ENCODE measurements at regions not wholly inside any gene's neighbourhood (a gene's known extent, or its start where the extent isn't known, plus 50 kb on each side); places are given as distances from the start of the nearest gene placed in this dataset.
A peak's percentile ranks its signal among the peaks of the same experiment; 100 is the strongest.

DNA sequence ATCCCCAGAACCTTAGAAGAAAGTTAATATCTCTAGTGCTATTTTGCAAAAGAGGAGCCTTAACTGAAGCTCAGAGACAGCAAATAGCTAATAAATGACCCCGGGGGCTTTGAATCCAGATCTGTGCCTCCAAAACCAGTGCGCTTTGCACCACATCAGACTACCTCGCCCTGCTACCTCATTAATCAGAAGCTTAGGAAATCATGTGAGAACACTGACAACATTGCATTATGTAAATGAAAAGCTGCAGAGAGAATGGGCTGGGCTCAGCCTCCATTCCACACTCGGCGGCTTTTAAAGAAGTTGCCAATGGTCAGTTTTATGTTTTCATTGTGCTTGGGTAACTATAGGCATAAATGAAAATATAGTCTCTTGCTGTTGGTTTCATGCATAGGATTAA lies 54.0 kb upstream of the STMND1 start:
- DNase-seq (ENCODE audit: low read depth): no peak

DNA sequence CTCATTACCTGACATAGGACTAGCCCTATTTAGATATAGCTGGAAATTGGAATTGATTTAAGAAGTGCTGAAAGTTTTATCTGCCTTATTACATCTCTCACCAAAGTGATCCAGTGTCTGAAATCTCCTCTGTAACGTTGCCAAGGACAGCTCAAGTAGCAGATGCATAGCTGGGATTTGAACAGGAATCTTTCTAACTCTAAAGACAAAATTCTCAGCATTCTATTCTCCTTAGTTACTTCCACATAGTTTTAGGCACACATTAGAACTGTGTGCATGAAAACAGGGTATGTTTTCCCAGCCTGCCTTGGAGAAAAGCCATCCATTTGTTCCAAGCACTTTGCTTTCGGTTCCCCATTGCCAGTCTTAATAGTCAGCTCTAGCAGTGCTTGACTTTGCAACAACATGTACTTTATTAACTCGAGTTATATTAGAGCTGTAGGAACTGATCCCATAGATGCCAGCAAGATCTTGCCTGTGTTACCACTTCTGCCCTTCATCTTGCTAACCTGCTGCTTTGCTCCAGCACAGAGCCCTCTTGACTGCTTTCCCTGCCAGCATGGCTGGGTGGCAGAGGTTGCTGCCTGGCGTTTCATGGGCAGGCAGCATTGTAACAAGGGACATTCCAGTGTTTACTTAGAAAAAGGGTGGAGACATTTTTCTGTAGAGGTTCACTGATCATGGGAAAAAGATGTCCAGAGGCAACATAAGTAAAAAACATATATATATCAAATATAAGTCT lies 56.1 kb upstream of the STMND1 start:
- no peak for DNase-seq (ENCODE audit: low read depth)

DNA sequence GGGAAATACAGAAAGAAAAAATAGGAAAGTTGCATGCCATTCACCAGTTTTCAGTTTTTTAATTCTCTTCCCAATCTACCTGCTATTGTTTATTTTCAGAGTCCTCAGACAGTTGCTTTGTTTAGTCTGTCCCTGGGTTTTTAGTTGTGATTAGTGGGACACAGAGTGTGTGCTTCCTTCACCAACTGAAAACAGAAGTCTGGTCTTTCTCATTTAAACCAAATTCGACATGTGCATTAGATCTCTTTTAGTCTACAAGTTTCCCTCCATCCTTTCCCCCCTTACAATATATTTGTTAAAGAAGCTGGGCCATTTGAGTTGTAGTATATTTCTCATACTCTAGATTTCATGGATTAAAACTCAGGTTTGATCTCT lies 58.7 kb upstream of the STMND1 start:
- no peak for DNase-seq (ENCODE audit: low read depth)

DNA sequence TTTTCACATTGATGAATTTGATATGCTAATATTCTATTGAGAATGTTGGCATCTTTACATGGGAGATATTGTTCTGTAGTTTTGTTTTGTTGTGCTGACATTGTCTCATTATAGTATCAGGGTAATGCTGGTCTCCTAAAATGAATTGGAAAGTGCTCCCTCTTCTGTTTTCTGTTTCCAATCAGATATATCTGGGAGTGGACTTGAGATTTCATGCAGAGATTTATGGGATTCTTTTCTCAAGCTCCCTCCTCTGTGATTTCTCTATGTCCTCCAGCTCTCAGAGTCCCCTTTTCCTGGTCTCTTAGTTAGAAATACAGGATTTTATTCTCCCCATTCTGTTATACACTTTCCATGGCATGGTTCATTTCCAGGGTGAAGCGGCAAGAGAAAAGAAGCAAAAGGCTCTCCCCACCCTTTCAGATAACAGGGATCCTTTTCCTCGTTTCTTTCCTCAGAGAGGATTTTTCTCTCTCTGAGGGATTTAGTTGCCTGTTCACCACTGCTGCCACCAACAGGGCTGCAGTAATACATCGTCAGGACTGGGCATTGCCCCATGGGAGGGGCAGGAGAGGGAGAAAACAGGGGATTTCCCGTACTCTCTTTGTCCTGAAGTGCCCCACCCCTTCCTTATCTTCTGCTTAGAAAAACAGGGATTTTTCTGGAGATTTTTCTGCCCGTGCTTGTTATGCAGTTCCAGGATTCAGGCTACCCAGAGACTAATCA lies 59.3 kb upstream of the STMND1 start:
- no peak for DNase-seq (ENCODE audit: low read depth)

DNA sequence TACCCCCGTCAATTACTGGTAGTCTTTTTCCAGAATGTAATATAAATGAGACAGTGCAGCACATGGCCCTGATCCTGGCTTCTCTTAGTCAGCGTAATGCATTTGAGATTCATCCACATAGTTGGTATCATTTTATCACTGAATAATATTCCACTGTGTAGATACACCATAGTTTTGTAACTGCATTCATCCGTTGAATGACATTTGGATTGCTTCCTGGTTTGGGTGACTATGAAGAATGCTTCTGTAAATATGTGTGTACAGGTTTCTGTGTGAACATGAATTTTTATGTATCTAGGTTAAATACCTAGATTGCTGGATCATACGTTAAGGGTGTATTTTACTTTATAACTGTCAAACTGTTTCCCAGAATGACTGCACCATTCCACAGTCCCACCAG lies 62.6 kb upstream of the STMND1 start:
- DNase-seq (ENCODE audit: low read depth): no peak

DNA sequence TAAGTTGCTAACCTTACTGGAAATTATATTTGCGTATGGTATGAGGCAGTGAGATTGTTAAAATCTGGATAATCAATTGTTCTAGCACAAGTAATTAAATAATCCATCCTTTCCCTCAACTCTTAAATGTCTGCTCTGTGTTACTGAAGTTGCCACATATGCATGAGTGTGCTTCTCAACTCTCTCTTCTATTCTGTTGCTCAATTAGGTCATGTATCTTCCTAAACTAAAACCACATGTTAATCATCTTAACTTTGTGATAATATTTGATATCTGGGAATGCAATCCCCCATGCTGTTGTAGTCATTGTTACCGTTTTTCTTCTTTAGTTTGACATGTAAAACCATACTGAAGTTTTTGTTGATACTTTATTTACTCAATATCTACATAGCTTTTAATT lies 63.5 kb upstream of the STMND1 start:
- no peak for DNase-seq (ENCODE audit: low read depth)

DNA sequence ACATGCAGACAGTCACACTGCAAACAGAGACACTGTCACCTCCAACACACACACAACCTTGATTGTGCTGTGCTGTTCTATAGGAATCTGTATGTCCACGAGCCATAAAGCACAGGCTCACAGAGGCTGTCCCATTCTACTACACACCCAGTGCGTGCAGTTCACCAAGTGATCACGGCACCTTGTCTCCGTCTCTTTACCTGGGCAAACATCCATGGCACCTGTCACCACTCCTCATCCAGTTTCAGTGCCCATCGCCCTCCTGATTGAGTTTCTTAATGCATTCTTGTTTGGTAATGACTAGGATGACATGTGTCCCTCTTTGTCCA lies 65.8 kb upstream of the STMND1 start:
- DNase-seq (ENCODE audit: low read depth): no peak

DNA sequence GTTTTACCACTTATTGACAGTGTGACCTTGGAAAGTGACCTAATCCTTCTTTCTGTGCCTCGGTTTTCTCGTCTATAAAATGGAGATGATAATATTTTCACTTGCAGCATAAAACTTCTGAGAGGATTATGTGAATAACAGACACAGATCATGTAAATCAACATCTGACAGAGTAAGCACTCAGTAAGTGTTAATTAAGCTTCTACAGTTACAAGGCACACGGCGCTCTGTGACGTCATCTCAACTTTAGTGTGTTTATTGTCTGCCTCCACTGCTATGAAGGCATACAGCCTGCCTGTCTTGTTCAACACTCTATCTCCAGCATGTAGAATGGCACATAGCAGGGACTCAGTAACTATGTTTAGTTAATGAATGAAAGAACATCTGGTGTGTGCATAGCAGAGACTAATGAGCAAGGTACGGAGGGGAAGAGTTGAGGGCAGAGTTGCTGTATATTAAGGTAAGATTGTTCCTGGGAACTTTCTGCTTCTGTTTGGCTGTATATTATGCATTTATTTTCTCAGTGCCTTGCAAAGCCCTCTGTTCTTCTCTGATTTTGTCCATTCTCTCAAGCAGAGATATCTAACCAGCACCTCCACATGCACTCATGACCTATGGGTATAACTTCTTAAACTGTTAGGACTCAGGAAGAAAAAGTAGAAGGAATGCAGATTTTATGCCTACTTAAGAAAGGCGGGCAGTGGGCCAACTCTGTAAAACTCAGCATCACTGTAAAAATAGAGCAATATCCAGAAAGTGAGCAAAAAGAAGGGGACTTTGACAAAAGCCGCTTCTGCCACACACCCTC lies 66.4 kb upstream of the STMND1 start:
- no peak for DNase-seq (ENCODE audit: low read depth)

DNA sequence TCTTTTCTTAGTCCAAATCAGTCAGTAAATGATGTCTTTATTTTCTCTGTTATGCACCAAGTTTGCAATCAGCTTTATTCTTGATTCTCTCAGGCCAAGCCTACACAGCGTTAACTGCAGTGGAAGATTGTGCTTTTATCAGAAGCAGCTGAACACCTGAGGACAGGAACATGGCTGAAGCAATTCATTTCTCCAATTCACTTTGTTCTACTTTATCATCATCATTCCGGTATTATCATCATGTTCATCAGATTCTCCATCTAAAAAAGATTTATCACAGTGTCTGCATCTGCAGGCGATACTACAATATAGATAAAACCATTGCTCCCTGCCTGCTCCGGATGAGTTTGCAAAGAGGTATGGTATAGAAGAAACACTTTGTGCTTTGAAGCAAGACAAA lies 68.1 kb upstream of the STMND1 start:
- DNase-seq (ENCODE audit: low read depth): no peak

DNA sequence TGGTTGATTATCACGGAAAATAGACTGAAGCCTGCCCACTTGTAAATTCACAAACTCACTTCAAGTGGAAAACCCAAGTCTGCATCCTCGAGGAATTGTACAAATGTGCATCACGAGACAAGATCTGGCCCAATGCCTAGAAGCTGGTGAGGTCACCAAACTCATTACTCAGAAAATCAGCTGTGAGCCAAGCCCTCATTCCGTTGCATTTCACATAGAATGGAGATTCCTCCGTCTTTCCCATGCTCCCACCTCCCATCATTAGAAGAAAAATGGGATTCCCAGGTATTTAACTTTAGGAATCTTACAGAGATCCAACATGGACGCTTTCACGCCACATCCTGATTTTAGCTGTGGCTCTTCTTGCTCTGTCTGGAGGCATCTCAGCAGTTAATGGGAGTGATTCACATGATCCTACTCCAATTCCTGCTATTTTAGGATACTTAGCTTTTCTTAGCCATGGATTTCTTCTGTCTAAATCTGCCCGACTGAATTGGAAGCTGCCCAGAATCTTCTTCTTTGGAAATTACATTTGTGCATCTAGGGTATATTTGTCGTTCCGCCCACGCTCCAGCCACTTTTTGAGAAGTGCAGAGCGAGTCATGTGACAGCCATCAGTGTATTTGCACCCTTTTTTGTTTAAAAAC lies 68.7 kb upstream of the STMND1 start:
- DNase-seq (ENCODE audit: low read depth): peak; percentile 82

DNA sequence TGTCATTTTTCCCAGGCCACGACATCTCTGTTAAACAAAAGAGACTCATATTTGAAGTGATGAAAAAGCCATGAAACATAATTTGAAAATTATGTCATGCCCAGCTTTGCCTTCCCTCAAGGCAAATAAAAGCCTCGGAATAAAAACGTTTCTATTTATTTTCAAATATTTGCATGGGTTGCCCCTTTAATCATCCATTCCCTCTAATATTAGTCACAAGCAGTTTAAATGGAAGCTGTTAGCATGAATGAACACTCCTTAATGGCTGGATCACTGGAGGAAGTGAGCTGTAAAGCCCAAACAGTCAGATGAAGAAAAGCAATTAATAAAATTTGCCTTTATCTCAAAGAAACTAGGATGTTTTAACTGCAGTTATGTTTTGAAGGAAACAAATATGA lies 69.3 kb upstream of the STMND1 start:
- no peak for DNase-seq (ENCODE audit: low read depth)

DNA sequence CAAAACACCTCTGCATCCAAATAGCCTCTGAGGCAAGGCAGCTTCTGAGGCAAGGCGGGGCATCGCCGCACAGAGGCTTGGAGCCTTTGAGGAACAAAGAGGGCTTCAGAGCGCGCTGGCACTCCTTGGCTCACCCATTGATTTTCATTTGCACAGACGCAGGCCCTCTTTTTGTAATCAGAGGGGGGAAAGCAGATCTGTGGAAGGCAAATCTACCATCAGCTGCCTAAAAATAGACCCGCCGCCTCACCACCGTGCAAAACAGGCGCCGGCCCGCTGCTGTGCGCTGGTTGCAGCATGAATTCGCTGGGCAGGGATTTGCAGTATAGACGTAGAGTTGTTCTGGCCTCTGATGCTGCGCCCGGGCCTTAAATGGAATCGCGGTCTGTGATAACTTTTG lies 69.9 kb upstream of the STMND1 start:
- no peak for DNase-seq (ENCODE audit: low read depth)

DNA sequence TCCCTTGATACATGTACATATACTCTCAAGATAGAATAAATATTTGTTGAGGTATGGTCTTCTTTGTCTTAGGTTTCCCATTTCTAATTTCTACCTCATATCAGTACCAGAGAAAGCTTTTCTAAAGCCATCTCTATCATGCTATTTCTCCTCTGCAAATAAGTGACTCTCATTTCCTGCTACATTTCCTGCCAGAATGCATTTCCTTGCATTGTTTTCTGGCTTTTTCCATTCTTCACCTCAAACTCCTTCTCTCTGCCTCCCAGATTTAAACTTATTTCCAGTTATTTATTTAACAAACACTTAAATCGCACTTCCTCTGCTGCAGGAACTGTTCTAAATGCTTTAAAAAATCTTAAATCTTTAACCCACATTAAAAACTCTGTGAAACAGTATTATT lies 74.4 kb upstream of the STMND1 start:
- DNase-seq (ENCODE audit: low read depth): no peak

DNA sequence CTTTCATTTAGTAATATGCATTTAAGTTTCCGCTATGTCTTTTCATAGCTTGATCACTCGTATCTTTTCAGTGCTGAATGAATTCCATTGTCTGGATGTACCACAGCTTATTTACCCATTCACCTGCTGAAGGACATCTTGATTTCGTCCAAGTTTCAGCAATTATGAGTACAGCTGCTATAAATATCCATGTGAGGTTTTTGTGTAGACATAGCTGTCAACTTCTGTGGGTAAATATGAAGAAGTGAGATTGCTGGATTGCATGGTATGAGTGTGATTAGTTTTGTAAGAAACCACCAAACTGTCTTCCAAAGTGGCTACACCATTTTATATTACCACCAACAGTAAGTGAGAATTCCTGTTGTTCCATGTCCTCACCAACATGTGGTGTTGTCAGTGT lies 79.2 kb upstream of the STMND1 start:
- DNase-seq (ENCODE audit: low read depth): no peak

DNA sequence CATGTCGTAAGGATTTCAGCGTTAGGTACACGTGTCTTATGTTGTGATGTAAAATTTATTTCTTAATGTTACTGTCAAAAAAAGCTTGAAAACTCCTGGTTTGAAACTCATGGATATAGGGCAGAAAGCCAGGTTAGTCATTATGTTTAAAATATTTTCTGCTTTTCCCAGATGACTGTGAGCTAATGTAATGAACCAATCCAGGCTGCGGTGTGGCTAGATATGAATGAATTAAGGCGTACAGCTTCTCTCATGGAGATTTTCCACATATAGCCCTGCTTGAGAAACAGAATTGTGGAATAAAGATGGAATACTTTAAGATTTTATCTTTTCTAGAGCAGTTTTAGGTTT lies 80.3 kb upstream of the STMND1 start:
- no peak for DNase-seq (ENCODE audit: low read depth)

DNA sequence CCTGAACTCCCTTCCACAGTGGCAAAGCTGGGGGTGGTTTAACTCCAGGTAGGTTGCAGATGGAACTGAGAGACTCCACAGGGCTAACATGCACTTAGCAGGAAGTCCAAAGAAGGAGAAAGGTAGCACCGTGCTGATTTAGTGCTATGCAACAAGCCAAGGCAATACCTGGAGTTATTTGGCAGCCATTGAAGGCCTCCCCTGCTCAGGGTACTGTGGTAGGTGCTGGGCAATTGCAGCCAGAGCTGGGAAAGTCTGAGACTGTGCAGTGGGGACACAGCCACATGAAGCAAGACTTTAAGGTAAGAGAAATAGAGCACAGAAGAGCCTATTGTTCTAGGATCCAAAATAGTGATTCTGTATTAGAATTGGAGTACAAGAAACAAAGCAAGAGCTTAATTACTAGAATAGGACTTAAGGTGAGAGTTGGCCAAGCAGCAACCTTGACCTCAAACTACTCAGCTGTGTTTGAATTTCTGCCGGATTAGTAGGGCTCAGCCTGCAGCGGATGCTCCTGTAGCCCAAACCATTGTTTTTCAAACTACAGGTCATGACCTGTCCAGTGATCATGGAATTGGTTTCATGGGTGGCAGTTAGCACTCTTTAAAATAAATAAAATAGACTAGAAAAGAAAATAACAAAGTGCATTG lies 80.8 kb upstream of the STMND1 start:
- no peak for DNase-seq (ENCODE audit: low read depth)

DNA sequence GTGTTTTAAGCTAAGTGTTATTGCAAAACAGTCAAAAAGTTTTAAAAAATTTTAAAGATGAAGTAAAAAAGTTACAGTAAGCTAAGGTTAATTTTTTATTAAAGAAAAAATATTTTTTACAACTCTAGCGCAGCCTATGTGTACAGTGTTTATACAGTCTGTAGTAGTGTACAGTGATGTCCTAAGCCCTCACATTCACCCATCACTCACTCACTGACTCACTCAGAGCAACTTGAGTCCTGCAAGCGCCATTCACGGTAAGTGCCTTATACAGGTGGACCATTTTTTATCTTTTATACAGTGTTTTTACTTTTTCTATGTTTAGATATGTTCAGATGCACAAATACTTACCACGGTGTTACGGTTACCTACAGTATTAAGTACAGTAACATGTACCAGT lies 83.4 kb upstream of the STMND1 start:
- DNase-seq (ENCODE audit: low read depth): no peak

DNA sequence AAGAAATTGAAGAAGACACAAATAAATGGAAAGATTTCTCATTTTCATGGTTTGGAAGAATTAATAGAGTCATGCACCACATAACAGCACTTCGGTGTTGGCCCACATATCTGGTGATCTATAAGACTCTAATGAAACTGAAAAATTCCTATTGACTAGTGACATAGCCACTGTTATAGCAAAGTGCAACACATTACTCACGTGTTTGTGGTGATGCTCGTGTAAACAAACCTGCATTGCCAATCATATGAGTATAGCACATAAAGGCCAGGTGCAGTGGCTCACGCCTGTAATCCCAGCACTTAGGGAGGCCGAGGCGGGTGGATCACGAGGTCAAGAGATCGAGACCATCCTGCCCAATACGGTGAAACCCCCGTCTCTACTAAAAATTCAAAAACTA lies 84.4 kb upstream of the STMND1 start:
- DNase-seq (ENCODE audit: low read depth): no peak

DNA sequence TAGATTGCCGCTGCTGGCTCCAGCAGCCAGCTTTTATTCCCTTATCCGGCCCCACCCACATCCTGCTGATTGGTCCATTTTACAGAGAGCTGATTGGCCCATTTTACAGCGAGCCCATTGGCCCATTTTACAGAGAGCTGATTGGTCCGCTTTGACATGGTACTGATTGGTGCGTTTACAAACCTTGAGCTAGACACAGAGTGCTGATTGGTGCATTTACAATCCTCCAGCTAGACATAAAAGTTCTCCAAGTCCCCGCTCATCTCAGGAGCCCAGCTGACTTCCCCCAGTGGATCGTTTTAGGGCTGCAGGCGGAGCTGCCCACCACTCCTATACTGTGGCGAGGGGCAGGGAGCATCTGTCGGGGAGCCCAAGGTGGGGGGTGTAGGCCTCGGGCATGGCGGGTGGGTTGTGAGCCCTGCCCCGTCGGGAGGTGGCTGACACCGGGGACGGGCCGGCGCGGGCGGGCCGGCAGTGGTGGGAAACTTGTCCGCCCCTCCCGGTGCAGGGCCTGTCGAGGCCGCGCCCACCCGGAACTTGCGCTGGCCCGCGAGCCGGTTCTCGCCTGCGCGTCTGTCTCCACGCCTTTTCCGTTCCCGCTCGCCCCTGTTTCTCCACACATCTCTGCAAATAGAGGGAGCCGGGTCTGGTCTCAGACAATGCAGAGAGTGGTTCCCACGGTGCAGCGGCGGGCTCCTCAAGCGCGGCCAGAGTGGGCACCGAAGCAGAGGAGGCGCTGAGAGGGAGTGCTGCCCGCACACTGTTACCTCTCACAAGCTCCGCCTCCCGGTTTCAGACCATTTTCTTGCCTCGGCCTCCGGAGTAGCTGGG lies 86.1 kb upstream of the STMND1 start:
- no peak for DNase-seq (ENCODE audit: low read depth)

DNA sequence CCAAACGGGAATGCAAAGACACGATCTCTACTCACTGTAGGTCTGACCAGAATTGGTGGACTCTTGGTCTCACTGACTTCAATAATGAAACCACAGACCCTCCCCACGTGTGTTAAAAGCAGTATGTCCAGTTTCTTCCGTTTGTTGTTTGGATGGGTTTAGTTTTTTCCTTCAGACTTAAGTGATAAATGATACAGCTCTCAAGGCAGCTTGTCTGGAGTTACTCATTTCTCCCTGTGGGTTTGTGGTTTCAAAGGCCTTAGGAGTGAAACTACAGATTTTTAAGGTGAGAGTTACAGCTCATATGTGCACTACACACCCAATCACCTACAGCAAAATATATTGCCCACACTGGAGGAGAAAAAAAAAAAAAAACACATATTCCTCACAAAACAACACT lies 86.7 kb upstream of the STMND1 start:
- DNase-seq (ENCODE audit: low read depth): no peak

DNA sequence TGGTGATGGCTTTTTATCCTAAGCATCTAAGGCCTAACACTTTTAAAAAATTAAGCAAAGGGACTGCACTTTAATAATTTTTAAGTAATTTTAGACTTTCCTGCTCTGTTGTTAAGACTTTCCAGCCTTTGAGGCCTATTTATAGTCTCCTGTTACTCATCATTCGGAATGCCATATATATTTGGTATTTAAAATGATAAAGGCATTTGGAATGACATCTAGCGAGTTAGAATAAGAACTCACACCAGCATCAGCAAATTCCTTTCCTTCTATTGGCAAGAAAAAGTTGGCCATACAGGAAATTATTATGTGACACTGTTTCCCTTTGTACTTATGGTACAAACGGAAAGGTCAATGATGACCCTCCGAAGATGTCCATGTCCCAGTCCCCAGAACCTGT lies 88.1 kb upstream of the STMND1 start:
- no peak for DNase-seq (ENCODE audit: low read depth)
